Islet precursor cell (in vitro differentiated cells): ENCODE measurements at regions not wholly inside any gene's neighbourhood (a gene's known extent, or its start where the extent isn't known, plus 50 kb on each side); places are given as distances from the start of the nearest gene placed in this dataset.
"Not testable (repeated sequence)": the region's sequence is repeated elsewhere in the genome, so short reads cannot be mapped to it uniquely, and the experiment has no call there.

ENCODE experiments used
- DNase-seq: peaks from one replicate; pipeline ENCODE4 v3.0.0-alpha.2; 2018

- DNase-seq: no peak
These were observed 177.2 kb downstream of the POLR2M start for GRCh38 chr15:57883701-57884100.

- no peak for DNase-seq
These were observed 178.4 kb downstream of the POLR2M start for GRCh38 chr15:57884936-57885335.

- DNase-seq: no peak
These were observed 178.9 kb downstream of the POLR2M start for GRCh38 chr15:57885435-57885834.

GRCh38 chr15:57887825-57888224 lies 177.7 kb downstream of the ALDH1A2 start:
- no peak for DNase-seq

GRCh38 chr15:57890351-57890750 lies 175.2 kb downstream of the ALDH1A2 start:
- DNase-seq: no peak

GRCh38 chr15:57890878-57891277 lies 174.6 kb downstream of the ALDH1A2 start:
- no peak for DNase-seq

GRCh38 chr15:57892181-57892580 lies 173.3 kb downstream of the ALDH1A2 start:
- no peak for DNase-seq

GRCh38 chr15:57893040-57893439 lies 172.5 kb downstream of the ALDH1A2 start:
- DNase-seq: no peak

GRCh38 chr15:57895291-57895690 lies 170.2 kb downstream of the ALDH1A2 start:
- DNase-seq: no peak

- DNase-seq: no peak
These were observed 169.4 kb downstream of the ALDH1A2 start for GRCh38 chr15:57896114-57896513.

GRCh38 chr15:57896899-57897298 lies 168.6 kb downstream of the ALDH1A2 start:
- not testable (repeated sequence) for DNase-seq

- no peak for DNase-seq
These were observed 167.6 kb downstream of the ALDH1A2 start for GRCh38 chr15:57897870-57898269.

GRCh38 chr15:57902155-57902554 lies 163.4 kb downstream of the ALDH1A2 start:
- no peak for DNase-seq
